SK-N-MC (cell line): ENCODE measurements at regions not wholly inside any gene's neighbourhood (a gene's known extent, or its start where the extent isn't known, plus 50 kb on each side); places are given as distances from the start of the nearest gene placed in this dataset.

Experiments
- DNase-seq: peaks from one replicate; pipeline ENCODE4 v3.0.0-alpha.2; 2011; ENCODE audit warnings: low read depth, low spot score
- H3K27ac ChIP-seq: fragments of 200-600 bp; sonication (generic); 2 replicates; pipeline ENCODE4 v1.5.1; 2016; ENCODE audit warnings: mixed run types
- H3K36me3 ChIP-seq: fragments of 200-600 bp; sonication (generic); 2 replicates; pipeline ENCODE4 v1.6.1; 2017; ENCODE audit warnings: antibody characterized with exemption, low read length, mixed read lengths; ENCODE audit not compliant: insufficient read depth
- H3K4me3 ChIP-seq: fragments of 200-600 bp; sonication (generic); 2 replicates; pipeline ENCODE4 v1.5.1; 2016
- H3K9ac ChIP-seq: fragments of 200-600 bp; sonication (generic); 2 replicates; pipeline ENCODE4 v1.8.0; 2017; ENCODE audit warnings: mixed run types, mixed read lengths; ENCODE audit not compliant: insufficient read length
- H3K9me3 ChIP-seq: fragments of 200-600 bp; sonication (generic); 2 replicates; pipeline ENCODE4 v1.6.1; 2017; ENCODE audit warnings: low read depth, mild to moderate bottlenecking, antibody characterized with exemption, low read length, moderate library complexity, mixed read lengths
- EZH2 ChIP-seq: fragments of 200-600 bp; sonication (generic); IDR thresholded peaks from one replicate; pipeline ENCODE4 v1.6.1; 2017; ENCODE audit warnings: antibody characterized with exemption
- FOXP2 ChIP-seq: optimal IDR thresholded peaks from 2 replicates; pipeline ENCODE3; 2011; ENCODE audit warnings: mild to moderate bottlenecking, moderate library complexity; ENCODE audit not compliant: insufficient read depth; ENCODE audit errors: extremely low read length, control extremely low read depth
- POLR2AphosphoS5 ChIP-seq: IDR thresholded peaks from 2 replicates; pipeline ENCODE4 v1.6.1; 2012; ENCODE audit warnings: mild to moderate bottlenecking, low read depth, low read length, borderline replicate concordance

- H3K27ac ChIP-seq: no peak overlapping the region
- no peak overlapping the region for H3K9ac ChIP-seq
- H3K4me3 ChIP-seq: no peak overlapping the region
- no peaks in the 10 kb centered on the region for H3K9me3 ChIP-seq
- TF ChIP-seq POLR2AphosphoS5 (no peak), FOXP2 (no peak), EZH2 (no peak)
- DNase-seq: no peak
- H3K36me3 ChIP-seq: no peaks in the 10 kb centered on the region
These were observed 347.9 kb upstream of the SPTLC3 start for GRCh38 chr20:12660918-12661317.

GRCh38 chr20:12670301-12670700 lies 338.5 kb upstream of the SPTLC3 start:
- Histone ChIP-seq H3K9me3 (no peaks in the 10 kb centered on the region), H3K27ac (no peak overlapping the region), H3K36me3 (no peaks in the 10 kb centered on the region), H3K9ac (no peak overlapping the region), H3K4me3 (no peak overlapping the region)
- no peak for DNase-seq
- no peak for TF ChIP-seq POLR2AphosphoS5
- TF ChIP-seq FOXP2: no peak
- TF ChIP-seq EZH2: no peak

GRCh38 chr20:12673352-12673751 lies 335.4 kb upstream of the SPTLC3 start:
- Histone ChIP-seq H3K9ac (no peak overlapping the region), H3K9me3 (no peaks in the 10 kb centered on the region), H3K27ac (no peak overlapping the region), H3K4me3 (no peak overlapping the region), H3K36me3 (no peaks in the 10 kb centered on the region)
- DNase-seq: no peak
- TF ChIP-seq POLR2AphosphoS5 (no peak), FOXP2 (no peak), EZH2 (no peak)

- Histone ChIP-seq H3K9ac (no peak overlapping the region), H3K27ac (no peak overlapping the region), H3K4me3 (no peak overlapping the region), H3K9me3 (no peaks in the 10 kb centered on the region), H3K36me3 (no peaks in the 10 kb centered on the region)
- DNase-seq: no peak
- TF ChIP-seq EZH2: no peak
- TF ChIP-seq FOXP2: no peak
- no peak for TF ChIP-seq POLR2AphosphoS5
These were observed 330.8 kb upstream of the SPTLC3 start for GRCh38 chr20:12677925-12678324.

- TF ChIP-seq EZH2: no peak
- no peak for TF ChIP-seq POLR2AphosphoS5
- no peak for TF ChIP-seq FOXP2
- no peak for DNase-seq
- Histone ChIP-seq H3K27ac (no peak overlapping the region), H3K4me3 (no peak overlapping the region), H3K36me3 (no peaks in the 10 kb centered on the region), H3K9ac (no peak overlapping the region), H3K9me3 (no peaks in the 10 kb centered on the region)
These were observed 329.3 kb upstream of the SPTLC3 start for GRCh38 chr20:12679447-12679846.

GRCh38 chr20:12682613-12683012 lies 326.2 kb upstream of the SPTLC3 start:
- H3K4me3 ChIP-seq: no peak overlapping the region
- DNase-seq: no peak
- no peak overlapping the region for H3K9ac ChIP-seq
- no peaks in the 10 kb centered on the region for H3K36me3 ChIP-seq
- H3K9me3 ChIP-seq: no peaks in the 10 kb centered on the region
- no peak overlapping the region for H3K27ac ChIP-seq
- no peak for TF ChIP-seq POLR2AphosphoS5
- TF ChIP-seq EZH2: no peak
- no peak for TF ChIP-seq FOXP2

GRCh38 chr20:12687476-12687875 lies 321.3 kb upstream of the SPTLC3 start:
- H3K36me3 ChIP-seq: no peaks in the 10 kb centered on the region
- H3K9ac ChIP-seq: no peak overlapping the region
- no peak for DNase-seq
- TF ChIP-seq FOXP2: no peak
- TF ChIP-seq POLR2AphosphoS5: no peak
- no peak for TF ChIP-seq EZH2
- no peak overlapping the region for H3K27ac ChIP-seq
- no peak overlapping the region for H3K4me3 ChIP-seq
- H3K9me3 ChIP-seq: no peaks in the 10 kb centered on the region

- Histone ChIP-seq H3K4me3 (no peak overlapping the region), H3K27ac (no peak overlapping the region), H3K36me3 (no peaks in the 10 kb centered on the region), H3K9me3 (no peaks in the 10 kb centered on the region), H3K9ac (no peak overlapping the region)
- DNase-seq: no peak
- TF ChIP-seq FOXP2: no peak
These were observed 312.8 kb upstream of the SPTLC3 start for GRCh38 chr20:12695937-12696336.

GRCh38 chr20:12698817-12699216 lies 310.0 kb upstream of the SPTLC3 start:
- no peak for DNase-seq
- no peak for TF ChIP-seq FOXP2
- TF ChIP-seq POLR2AphosphoS5: no peak
- TF ChIP-seq EZH2: no peak
- H3K9ac ChIP-seq: no peak overlapping the region
- no peaks in the 10 kb centered on the region for H3K36me3 ChIP-seq
- no peak overlapping the region for H3K4me3 ChIP-seq
- no peak overlapping the region for H3K27ac ChIP-seq
- H3K9me3 ChIP-seq: no peaks in the 10 kb centered on the region
